ENCODE measurements at regions not wholly inside any gene's neighbourhood (a gene's known extent, or its start where the extent isn't known, plus 50 kb on each side); places are given as distances from the start of the nearest gene placed in this dataset.

- Histone ChIP-seq H3K36me3 (ENCODE audit: insufficient read depth, low read length, poor library complexity, severe bottlenecking) (no peaks in the 10 kb centered on the region), H3K27ac (ENCODE audit: low read depth, low read length, poor library complexity, severe bottlenecking) (no peak overlapping the region), H3K9me3 (ENCODE audit: low read depth, low read length, poor library complexity, severe bottlenecking) (peaks cover 5% of the 10 kb centered on the region), H3K4me3 (ENCODE audit: low read depth, low read length, poor library complexity, severe bottlenecking) (no peak overlapping the region), H3K4me1 (ENCODE audit: insufficient read depth, low read length, poor library complexity, severe bottlenecking) (no peaks in the 10 kb centered on the region), H3K27me3 (replicated peaks; ENCODE audit: insufficient read depth, low read depth, low read length, poor library complexity) (no peaks in the 10 kb centered on the region)
- no peak for DNase-seq (ENCODE audit: low spot score)
- BruUV-seq (replicated peaks): no TSS peak
- intact Hi-C loops (cut with micrococcal nuclease; ENCODE audit: unreplicated experiment): no loop called here
- POLR2A ChIA-PET (ENCODE audit: low non-redundant PET): no interaction called here
- no peak for TF ChIP-seq EZH2 (IDR thresholded peaks at IDR 0.05; ENCODE audit: borderline replicate concordance, low read depth, low read length, poor library complexity, severe bottlenecking)
- no peak for TF ChIP-seq CTCF (conservative IDR thresholded peaks at IDR 0.05; ENCODE audit: low read depth, low read length)
- CTCF ChIA-PET: no interaction called here
These were observed 542.3 kb downstream of the PSAT1 start for GRCh38 chr9:78839252-78839651.

DNA sequence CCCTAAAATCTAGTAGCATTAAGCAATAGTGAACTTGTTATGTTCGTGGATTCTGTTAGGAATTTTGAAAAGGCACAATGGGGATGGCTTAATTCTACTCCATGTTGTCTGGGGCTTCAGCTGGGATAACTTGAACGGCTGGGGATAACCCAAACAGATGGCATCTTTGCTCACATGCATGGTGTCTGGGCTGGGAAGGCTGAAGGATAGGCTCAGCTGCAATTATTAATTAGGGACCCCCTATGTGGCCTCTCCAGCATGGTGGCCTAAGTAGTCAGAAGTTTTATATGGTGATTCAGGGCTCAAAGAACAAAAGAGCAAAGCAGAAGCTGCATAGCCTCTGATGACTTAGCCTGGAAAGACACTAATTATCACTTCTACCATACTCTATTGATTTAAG is 551.1 kb downstream of the PSAT1 start:
- no peak overlapping the region for H3K27ac ChIP-seq (ENCODE audit: low read depth, low read length, poor library complexity, severe bottlenecking)
- H3K4me1 ChIP-seq (ENCODE audit: insufficient read depth, low read length, poor library complexity, severe bottlenecking): no peaks in the 10 kb centered on the region
- DNase-seq (ENCODE audit: low spot score): no peak
- H3K4me3 ChIP-seq (ENCODE audit: low read depth, low read length, poor library complexity, severe bottlenecking): no peak overlapping the region
- no TSS peak for BruUV-seq (replicated peaks)
- intact Hi-C loops (cut with micrococcal nuclease; ENCODE audit: unreplicated experiment): no loop called here
- TF ChIP-seq CTCF (conservative IDR thresholded peaks at IDR 0.05; ENCODE audit: low read depth, low read length) (no peak), EZH2 (IDR thresholded peaks at IDR 0.05; ENCODE audit: borderline replicate concordance, low read depth, low read length, poor library complexity, severe bottlenecking) (no peak)
- ChIA-PET CTCF (no interaction called here), POLR2A (ENCODE audit: low non-redundant PET) (no interaction called here)
- no peaks in the 10 kb centered on the region for H3K27me3 ChIP-seq (replicated peaks; ENCODE audit: insufficient read depth, low read depth, low read length, poor library complexity)
- peaks cover 8% of the 10 kb centered on the region for H3K9me3 ChIP-seq (ENCODE audit: low read depth, low read length, poor library complexity, severe bottlenecking)
- no peaks in the 10 kb centered on the region for H3K36me3 ChIP-seq (ENCODE audit: insufficient read depth, low read length, poor library complexity, severe bottlenecking)

DNA sequence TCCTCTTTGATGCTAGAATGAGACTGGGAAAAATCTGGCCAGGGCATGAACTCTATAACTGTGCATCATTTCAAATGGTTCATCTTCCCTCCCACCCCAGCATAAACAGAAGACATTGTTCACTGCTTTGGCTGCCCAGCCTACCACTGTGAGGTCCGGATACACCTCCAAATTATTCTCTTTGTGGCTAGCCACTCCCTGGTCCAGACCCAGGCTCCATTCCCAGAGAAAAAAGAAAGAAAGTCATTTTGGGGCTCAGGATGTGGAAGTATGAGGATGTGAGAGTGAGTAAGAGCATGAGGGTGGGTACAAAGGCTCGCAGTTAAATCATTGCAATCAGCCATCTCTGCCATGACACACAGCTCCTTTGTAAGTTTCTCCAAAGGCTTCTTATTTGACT is 559.2 kb downstream of the PSAT1 start:
- DNase-seq (ENCODE audit: low spot score): no peak
- Histone ChIP-seq H3K4me1 (ENCODE audit: insufficient read depth, low read length, poor library complexity, severe bottlenecking) (no peaks in the 10 kb centered on the region), H3K9me3 (ENCODE audit: low read depth, low read length, poor library complexity, severe bottlenecking) (no peaks in the 10 kb centered on the region), H3K36me3 (ENCODE audit: insufficient read depth, low read length, poor library complexity, severe bottlenecking) (no peaks in the 10 kb centered on the region), H3K27ac (ENCODE audit: low read depth, low read length, poor library complexity, severe bottlenecking) (no peak overlapping the region), H3K4me3 (ENCODE audit: low read depth, low read length, poor library complexity, severe bottlenecking) (no peak overlapping the region), H3K27me3 (replicated peaks; ENCODE audit: insufficient read depth, low read depth, low read length, poor library complexity) (no peaks in the 10 kb centered on the region)
- BruUV-seq (replicated peaks): no TSS peak
- intact Hi-C loops (cut with micrococcal nuclease; ENCODE audit: unreplicated experiment): no loop called here
- POLR2A ChIA-PET (ENCODE audit: low non-redundant PET): no interaction called here
- CTCF ChIA-PET: no interaction called here
- TF ChIP-seq EZH2 (IDR thresholded peaks at IDR 0.05; ENCODE audit: borderline replicate concordance, low read depth, low read length, poor library complexity, severe bottlenecking) (no peak), CTCF (conservative IDR thresholded peaks at IDR 0.05; ENCODE audit: low read depth, low read length) (no peak)

Data from A673 (cell line).